IMR-90 (cell line): ENCODE measurements at regions not wholly inside any gene's neighbourhood (a gene's known extent, or its start where the extent isn't known, plus 50 kb on each side); places are given as distances from the start of the nearest gene placed in this dataset.
A peak's percentile ranks its signal among the peaks of the same experiment; 100 is the strongest.

Source experiments
- ATAC-seq: fragments of 200-7000 bp; cut with Tn5 transposase; 2 replicates; pipeline ENCODE4 v1.9.1; 2020; ENCODE audit warnings: low read depth, mild to moderate bottlenecking, moderate library complexity
- BruUV-seq: library from RNA; stranded (reverse); fragments of 400-500 nt; replicated peaks from 2 replicates; lab custom pipeline; 2021; lab: Mats Ljungman, UMichigan
- CTCF ChIA-PET: fragments of 300-600 bp; formaldehyde crosslinking; extraction: SDS; loops from one replicate; lab custom pipeline; 2021; ENCODE audit warnings: antibody characterized with exemption; lab: Yijun Ruan, JAX
- POLR2A ChIA-PET: fragments of 300-600 bp; sonication (Branson Sonifier 250); formaldehyde crosslinking; loops from one replicate; lab custom pipeline; 2022; ENCODE audit warnings: antibody characterized with exemption; ENCODE audit not compliant: unreplicated experiment; lab: Charles Lee
- DNase-seq: peaks from one replicate; pipeline ENCODE4 v3.0.0; 2013
- H2AFZ ChIP-seq: replicated peaks from 2 replicates; pipeline ENCODE3; 2013; ENCODE audit warnings: low read length, mild to moderate bottlenecking; ENCODE audit not compliant: poor library complexity
- H2AK5ac ChIP-seq: 2 replicates; pipeline ENCODE4 v1.6.1; 2013; ENCODE audit warnings: low read depth, low read length, inconsistent platforms
- H2AK9ac ChIP-seq: replicated peaks from 2 replicates; pipeline ENCODE3; 2013; ENCODE audit warnings: mild to moderate bottlenecking, low read depth, low read length, moderate library complexity; ENCODE audit not compliant: poor library complexity
- H2BK120ac ChIP-seq: 2 replicates; pipeline ENCODE4 v1.6.1; 2013; ENCODE audit warnings: low read depth, low read length, inconsistent platforms
- H2BK15ac ChIP-seq: 3 replicates; pipeline ENCODE4 v1.6.1; 2013; ENCODE audit warnings: low read depth, low read length, inconsistent platforms
- H2BK20ac ChIP-seq: 2 replicates; pipeline ENCODE4 v1.6.1; 2013; ENCODE audit warnings: low read depth, mild to moderate bottlenecking, inconsistent platforms, low read length, moderate library complexity
- H2BK5ac ChIP-seq: 2 replicates; pipeline ENCODE4 v1.6.1; 2013; ENCODE audit warnings: mild to moderate bottlenecking, low read depth, low read length, inconsistent platforms; ENCODE audit not compliant: poor library complexity, severe bottlenecking
- H3K14ac ChIP-seq: replicated peaks from 2 replicates; pipeline ENCODE4 v1.6.1; 2013; ENCODE audit warnings: low read depth, low read length, inconsistent platforms
- H3K18ac ChIP-seq: 2 replicates; pipeline ENCODE4 v1.6.1; 2013; ENCODE audit warnings: low read depth, low read length, control low read depth
- H3K23ac ChIP-seq: 2 replicates; pipeline ENCODE4 v1.6.1; 2013; ENCODE audit warnings: low read depth, low read length, inconsistent platforms
- H3K27ac ChIP-seq: 2 replicates; pipeline ENCODE4 v1.5.1; 2013; ENCODE audit warnings: mild to moderate bottlenecking, control low read depth, low read length; ENCODE audit not compliant: insufficient read depth
- H3K27me3 ChIP-seq: 2 replicates; pipeline ENCODE4 v1.6.1; 2013; ENCODE audit warnings: low read length; ENCODE audit not compliant: control insufficient read depth, insufficient read depth
- H3K36me3 ChIP-seq: 2 replicates; pipeline ENCODE4 v1.6.1; 2013; ENCODE audit warnings: low read length, mixed read lengths; ENCODE audit not compliant: control insufficient read depth, insufficient read depth
- H3K4ac ChIP-seq: 2 replicates; pipeline ENCODE4 v1.6.1; 2013; ENCODE audit warnings: low read depth, low read length, inconsistent platforms
- H3K4me1 ChIP-seq: 2 replicates; pipeline ENCODE4 v1.6.1; 2013; ENCODE audit warnings: low read length, mixed read lengths; ENCODE audit not compliant: control insufficient read depth, insufficient read depth
- H3K4me2 ChIP-seq: 2 replicates; pipeline ENCODE4 v1.6.1; 2013; ENCODE audit warnings: low read depth, mild to moderate bottlenecking, control low read depth, low read length, moderate library complexity
- H3K4me3 ChIP-seq: 2 replicates; pipeline ENCODE4 v1.5.1; 2013; ENCODE audit warnings: low read depth, mild to moderate bottlenecking, control low read depth, low read length, moderate library complexity; ENCODE audit not compliant: insufficient read depth
- H3K56ac ChIP-seq: 2 replicates; pipeline ENCODE4 v1.6.1; 2013; ENCODE audit warnings: low read length, inconsistent platforms; ENCODE audit not compliant: insufficient read depth; ENCODE audit errors: extremely low read depth
- H3K79me1 ChIP-seq, 2 experiments: 2 replicates each; pipeline ENCODE4 v1.6.1; 2013; ENCODE audit warnings: low read length in 2 of 2, inconsistent platforms in 1 of 2, low read depth in 1 of 2
- H3K9ac ChIP-seq: 2 replicates; pipeline ENCODE4 v1.6.1; 2013; ENCODE audit warnings: low read depth, low read length, control low read depth
- H3K9me1 ChIP-seq: 2 replicates; pipeline ENCODE4 v1.6.1; 2013; ENCODE audit warnings: low read length, inconsistent platforms; ENCODE audit not compliant: insufficient read depth
- H3K9me3 ChIP-seq: 2 replicates; pipeline ENCODE4 v1.6.1; 2013; ENCODE audit warnings: low read length; ENCODE audit not compliant: control insufficient read depth, insufficient read depth
- H4K20me1 ChIP-seq: 2 replicates; pipeline ENCODE4 v1.6.1; 2013; ENCODE audit warnings: low read length, inconsistent platforms; ENCODE audit not compliant: insufficient read depth
- H4K5ac ChIP-seq: 2 replicates; pipeline ENCODE4 v1.6.1; 2013; ENCODE audit warnings: mild to moderate bottlenecking, low read depth, low read length, control low read depth
- H4K8ac ChIP-seq, 2 experiments: 2 replicates each; pipeline ENCODE4 v1.6.1; 2013; ENCODE audit warnings: low read depth in 2 of 2, low read length in 2 of 2, control low read depth in 1 of 2, inconsistent platforms in 1 of 2
- H4K91ac ChIP-seq: 2 replicates; pipeline ENCODE4 v1.6.1; 2013; ENCODE audit warnings: low read depth, low read length, inconsistent platforms; ENCODE audit not compliant: insufficient read depth
- BHLHE40 ChIP-seq: fragments of 150-350 bp; IDR thresholded peaks from 2 replicates; pipeline ENCODE4 v1.6.1; 2016; ENCODE audit warnings: mild to moderate bottlenecking, low read depth, low read length
- CHD1 ChIP-seq: IDR thresholded peaks from 2 replicates; pipeline ENCODE4 v1.6.1; 2012; ENCODE audit warnings: low read depth, low read length, improper control_type of control experiment
- FOS ChIP-seq: fragments of 150-350 bp; IDR thresholded peaks from 2 replicates; pipeline ENCODE4 v1.6.1; 2016; ENCODE audit warnings: low read depth, low read length
- NFE2L2 ChIP-seq: fragments of 150-350 bp; IDR thresholded peaks from 2 replicates; pipeline ENCODE4 v1.6.1; 2016; ENCODE audit warnings: low read depth, mild to moderate bottlenecking, low read length
- POLR2A ChIP-seq: IDR thresholded peaks from 2 replicates; pipeline ENCODE4 v1.6.1; 2012; ENCODE audit warnings: mild to moderate bottlenecking, low read depth, low read length
- RCOR1 ChIP-seq: IDR thresholded peaks from 2 replicates; pipeline ENCODE4 v1.6.1; 2012; ENCODE audit warnings: mild to moderate bottlenecking, low read length, improper control_type of control experiment; ENCODE audit not compliant: insufficient replicate concordance
- RFX5 ChIP-seq: IDR thresholded peaks from 2 replicates; pipeline ENCODE4 v1.8.0; 2012; ENCODE audit warnings: low read depth, mild to moderate bottlenecking, low read length, moderate library complexity
- SMC3 ChIP-seq: fragments of 150-350 bp; IDR thresholded peaks from 2 replicates; pipeline ENCODE4 v1.6.1; 2016; ENCODE audit warnings: low read depth, mild to moderate bottlenecking, antibody characterized with exemption, low read length, moderate library complexity
- WGBS, 2 experiments: methylation state at CpG; one replicate each; pipeline versions ENCODE4 v1.1.5 to v1.1.7; 2013; ENCODE audit warnings: missing lambda C conversion rate in 2 of 2; ENCODE audit not compliant: insufficient read length in 1 of 2; ENCODE audit errors: extremely low coverage in 2 of 2; 5-methylcytosine and 5-hydroxymethylcytosine counted together
- dilution Hi-C: fragments of 300-500 bp; cut with HindIII; formaldehyde crosslinking; loops from one replicate; pipeline ENCODE4 v1.14.3; 2018; ENCODE audit warnings: low sequenced_read_pairs; ENCODE audit not compliant: unreplicated experiment
- in situ Hi-C: fragments of 300-500 bp; cut with MboI; formaldehyde crosslinking; loops from 3 replicates; pipeline ENCODE4 v1.14.3; 2019; ENCODE audit warnings: low sequenced_read_pairs, inconsistent platforms, mixed read lengths
- intact Hi-C: fragments of 100-400 bp; cut with micrococcal nuclease; formaldehyde crosslinking; loops from 2 replicates; pipeline ENCODE4 v1.10.0; 2022

DNA sequence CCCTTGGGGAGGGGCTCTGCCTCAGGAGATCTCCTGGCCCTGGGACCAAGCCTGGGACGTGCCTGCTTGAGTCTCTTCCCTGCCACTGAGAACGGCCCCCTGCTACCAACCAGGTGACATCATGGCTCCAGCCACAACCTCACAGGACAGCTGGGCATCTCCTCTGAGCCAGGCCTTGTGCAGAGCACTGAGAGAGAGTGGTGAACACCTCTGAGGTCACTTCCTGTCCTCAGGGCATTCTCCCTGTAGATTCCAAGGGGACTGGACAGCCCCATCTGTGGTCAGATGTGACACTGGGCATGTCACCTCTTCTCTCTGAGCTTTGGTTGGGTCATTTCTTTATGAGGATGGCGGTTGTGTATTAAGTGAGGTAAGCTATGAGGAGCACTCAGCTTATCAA is 172.0 kb downstream of the MELK start:
- in situ Hi-C loops (no loop called here), dilution Hi-C loops (no loop called here)
- H3K27me3 ChIP-seq: peaks cover 34% of the 10 kb centered on the region

More for the DNA sequence above, 172.0 kb downstream of the MELK start:
- no peak overlapping the region for H4K5ac ChIP-seq
- H3K4ac ChIP-seq: no peak overlapping the region
- H3K4me2 ChIP-seq: no peak overlapping the region
- no peak overlapping the region for H3K4me3 ChIP-seq
- no TSS peak for BruUV-seq
- POLR2A ChIA-PET: no interaction called here
- H3K9ac ChIP-seq: no peak overlapping the region
- no peak overlapping the region for H3K18ac ChIP-seq
- H3K36me3 ChIP-seq: no peaks in the 10 kb centered on the region
- no peak overlapping the region for H3K23ac ChIP-seq
- H3K79me1 ChIP-seq: no peaks in the 10 kb centered on the region
- H3K9me1 ChIP-seq: no peaks in the 10 kb centered on the region
- no peaks in the 10 kb centered on the region for H3K9me3 ChIP-seq
- H2AK5ac ChIP-seq: no peak overlapping the region
- H2AFZ ChIP-seq: peak overlapping the region; percentile 28
- TF ChIP-seq POLR2A (no peak), CHD1 (no peak), RFX5 (no peak), BHLHE40 (no peak), SMC3 (no peak), NFE2L2 (no peak), RCOR1 (no peak), FOS (no peak)
- intact Hi-C loops: no loop called here
- H3K14ac ChIP-seq: no peak overlapping the region
- H4K8ac ChIP-seq: no peak overlapping the region
- H2AK9ac ChIP-seq: no peak overlapping the region
- H3K27ac ChIP-seq: no peak overlapping the region
- ATAC-seq (no peak), DNase-seq (no peak)
- CTCF ChIA-PET: no interaction called here
- no peak overlapping the region for H2BK20ac ChIP-seq
- no peak overlapping the region for H3K56ac ChIP-seq
- no peak overlapping the region for H2BK15ac ChIP-seq
- WGBS, 2 experiments: no CpG with 5 or more reads among the region's 3 CpGs
- no peak overlapping the region for H2BK120ac ChIP-seq
- no peaks in the 10 kb centered on the region for H4K20me1 ChIP-seq
- no peaks in the 10 kb centered on the region for H3K4me1 ChIP-seq
- H4K91ac ChIP-seq: no peak overlapping the region
- no peak overlapping the region for H2BK5ac ChIP-seq
